GM12892 (cell line): ENCODE measurements at regions not wholly inside any gene's neighbourhood (a gene's known extent, or its start where the extent isn't known, plus 50 kb on each side); places are given as distances from the start of the nearest gene placed in this dataset.

Experiments used
- POLR2A ChIP-seq: IDR thresholded peaks from 2 replicates; pipeline ENCODE4 v1.6.1; 2011; ENCODE audit warnings: low read depth, low read length, control low read depth
- POLR2AphosphoS5 ChIP-seq: IDR thresholded peaks from 2 replicates; pipeline ENCODE4 v1.6.1; 2011; ENCODE audit warnings: low read depth, low read length, control low read depth
- TAF1 ChIP-seq: IDR thresholded peaks from 2 replicates; pipeline ENCODE4 v1.6.1; 2011; ENCODE audit warnings: low read depth, mild to moderate bottlenecking, control low read depth, low read length, borderline replicate concordance

GRCh38 chr3:94654096-94654495 lies 591.2 kb downstream of the NSUN3 start:
- TF ChIP-seq POLR2A, result no peak
- no peak for TF ChIP-seq TAF1
- no peak for TF ChIP-seq POLR2AphosphoS5
